ENCODE measurements at regions not wholly inside any gene's neighbourhood (a gene's known extent, or its start where the extent isn't known, plus 50 kb on each side); places are given as distances from the start of the nearest gene placed in this dataset.
"Not testable (repeated sequence)": the region's sequence is repeated elsewhere in the genome, so short reads cannot be mapped to it uniquely, and the experiment has no call there.

- H3K4me3 ChIP-seq (ENCODE audit: low read depth, low read length) = no peak overlapping the region
Measured at GRCh38 chr1:30660241-30660640, 63.1 kb downstream of the MATN1 start.

GRCh38 chr1:30659702-30660101, 63.7 kb downstream of the MATN1 start:
- no peak overlapping the region for H3K4me3 ChIP-seq (ENCODE audit: low read depth, low read length)

GRCh38 chr1:30658375-30658774, 65.0 kb downstream of the MATN1 start:
- H3K4me3 ChIP-seq (ENCODE audit: low read depth, low read length) = not testable (repeated sequence)

GRCh38 chr1:30658014-30658336, 65.4 kb downstream of the MATN1 start:
- H3K4me3 ChIP-seq (ENCODE audit: low read depth, low read length) = no peak overlapping the region

GRCh38 chr1:30657131-30658013, 66.0 kb downstream of the MATN1 start:
- H3K4me3 ChIP-seq (ENCODE audit: low read depth, low read length) = no peak overlapping the region

GRCh38 chr1:30656171-30656940, 67.0 kb downstream of the MATN1 start:
- H3K4me3 ChIP-seq (ENCODE audit: low read depth, low read length) = no peak overlapping the region

GRCh38 chr1:30655672-30656071, 67.7 kb downstream of the MATN1 start:
- H3K4me3 ChIP-seq (ENCODE audit: low read depth, low read length) = no peak overlapping the region

GRCh38 chr1:30654188-30654587, 69.2 kb downstream of the MATN1 start:
- no peak overlapping the region for H3K4me3 ChIP-seq (ENCODE audit: low read depth, low read length)

GRCh38 chr1:30652152-30652841, 71.1 kb downstream of the MATN1 start:
- no peak overlapping the region for H3K4me3 ChIP-seq (ENCODE audit: low read depth, low read length)

- not testable (repeated sequence) for H3K4me3 ChIP-seq (ENCODE audit: low read depth, low read length)
Measured at GRCh38 chr1:30651395-30651794, 72.0 kb downstream of the MATN1 start.

GRCh38 chr1:30650968-30651320, 72.4 kb downstream of the MATN1 start:
- H3K4me3 ChIP-seq (ENCODE audit: low read depth, low read length) = no peak overlapping the region

GRCh38 chr1:30650038-30650967, 73.1 kb downstream of the MATN1 start:
- no peak overlapping the region for H3K4me3 ChIP-seq (ENCODE audit: low read depth, low read length)

GRCh38 chr1:30649321-30649991, 73.9 kb downstream of the MATN1 start:
- H3K4me3 ChIP-seq (ENCODE audit: low read depth, low read length) = no peak overlapping the region

GRCh38 chr1:30648408-30649000, 74.9 kb downstream of the MATN1 start:
- no peak overlapping the region for H3K4me3 ChIP-seq (ENCODE audit: low read depth, low read length)

GRCh38 chr1:30645807-30646206, 77.6 kb downstream of the MATN1 start:
- no peak overlapping the region for H3K4me3 ChIP-seq (ENCODE audit: low read depth, low read length)

- no peak overlapping the region for H3K4me3 ChIP-seq (ENCODE audit: low read depth, low read length)
Measured at GRCh38 chr1:30642391-30643120, 80.8 kb downstream of the MATN1 start.

GRCh38 chr1:30641572-30642353, 81.6 kb downstream of the MATN1 start:
- H3K4me3 ChIP-seq (ENCODE audit: low read depth, low read length) = no peak overlapping the region

GRCh38 chr1:30639881-30640452, 83.4 kb downstream of the MATN1 start:
- H3K4me3 ChIP-seq (ENCODE audit: low read depth, low read length) = no peak overlapping the region

Data from iPS-11a (cell line).